ENCODE measurements at regions not wholly inside any gene's neighbourhood (a gene's known extent, or its start where the extent isn't known, plus 50 kb on each side); places are given as distances from the start of the nearest gene placed in this dataset.
"Not testable (repeated sequence)": the region's sequence is repeated elsewhere in the genome, so short reads cannot be mapped to it uniquely, and the experiment has no call there.

DNA sequence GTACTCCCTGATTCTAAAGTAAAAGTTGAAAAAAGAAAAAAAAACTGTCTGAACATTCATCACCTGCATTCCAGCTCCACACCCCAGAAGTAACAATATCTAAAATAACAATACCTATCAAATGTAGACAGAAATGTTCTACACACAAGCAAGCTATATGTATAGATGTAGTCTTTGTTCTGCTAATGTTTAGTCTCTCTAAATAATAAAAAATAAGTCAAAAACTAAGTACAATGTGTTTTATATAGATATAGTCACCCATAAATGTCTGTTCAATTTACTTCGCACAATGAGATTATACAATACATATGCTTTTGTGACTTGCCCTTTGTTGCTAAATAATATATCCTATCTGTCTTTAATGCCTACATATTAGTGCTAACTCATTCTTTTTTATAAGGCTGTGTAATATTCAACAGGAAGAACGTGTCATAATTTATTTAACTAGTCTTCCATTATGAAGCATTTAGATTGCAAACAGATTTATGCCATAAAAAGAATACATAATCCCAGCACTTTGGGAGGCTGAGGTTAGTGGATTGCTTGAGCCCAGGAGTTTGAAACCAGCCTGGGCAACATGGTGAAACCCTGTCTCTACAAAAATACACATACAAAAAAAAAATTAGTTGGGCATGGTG lies 216.2 kb upstream of the ZNF217 start:
- Histone ChIP-seq H3K9me3 (ENCODE audit: control insufficient read depth in 1 of 2, low read length in 2 of 2) (no peaks in the 10 kb centered on the region), H3K27me3 (ENCODE audit: control insufficient read depth in 1 of 2, insufficient read depth in 2 of 2, low read length in 2 of 2) (no peaks in the 10 kb centered on the region), H3K36me3 (ENCODE audit: control insufficient read depth in 1 of 2, insufficient read depth in 2 of 2, low read length in 2 of 2) (no peaks in the 10 kb centered on the region), H3K4me1 (ENCODE audit: control insufficient read depth in 1 of 2, insufficient read depth in 2 of 2, low read length in 2 of 2) (no peaks in the 10 kb centered on the region), H3K9ac (ENCODE audit: low read depth in 1 of 2, low read length in 2 of 2) (no peak overlapping the region), H3K27ac (ENCODE audit: low read depth, low read length) (no peak overlapping the region), H3K4me3 (ENCODE audit: low read depth in 1 of 2, low read length in 2 of 2) (no peak overlapping the region)

DNA sequence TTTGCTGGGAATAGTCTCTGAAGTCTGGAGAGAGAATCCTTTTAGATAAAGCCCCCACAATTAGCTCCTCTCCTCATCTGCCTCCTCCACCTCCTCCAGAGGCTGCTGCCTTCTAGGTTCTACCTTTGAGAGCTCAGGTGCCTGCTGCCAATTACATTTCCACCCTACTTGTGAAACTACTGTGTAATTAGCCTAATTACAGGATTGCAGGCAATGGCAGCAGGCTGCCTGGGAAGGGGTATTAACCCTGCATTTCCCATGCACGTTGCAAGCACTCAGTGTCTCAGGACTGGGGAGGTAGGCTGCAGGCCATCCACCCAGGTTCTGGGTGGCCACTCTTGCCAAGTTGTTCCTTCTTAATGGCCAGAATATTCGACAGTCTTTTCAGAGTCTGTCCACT lies 215.6 kb upstream of the ZNF217 start:
- no peaks in the 10 kb centered on the region for H3K27me3 ChIP-seq (ENCODE audit: control insufficient read depth in 1 of 2, insufficient read depth in 2 of 2, low read length in 2 of 2)
- H3K9ac ChIP-seq (ENCODE audit: low read depth in 1 of 2, low read length in 2 of 2) = no peak overlapping the region
- no peak overlapping the region for H3K4me3 ChIP-seq (ENCODE audit: low read depth in 1 of 2, low read length in 2 of 2)
- H3K4me1 ChIP-seq (ENCODE audit: control insufficient read depth in 1 of 2, insufficient read depth in 2 of 2, low read length in 2 of 2) = no peaks in the 10 kb centered on the region
- H3K36me3 ChIP-seq (ENCODE audit: control insufficient read depth in 1 of 2, insufficient read depth in 2 of 2, low read length in 2 of 2) = no peaks in the 10 kb centered on the region
- no peaks in the 10 kb centered on the region for H3K9me3 ChIP-seq (ENCODE audit: control insufficient read depth in 1 of 2, low read length in 2 of 2)
- no peak overlapping the region for H3K27ac ChIP-seq (ENCODE audit: low read depth, low read length)

DNA sequence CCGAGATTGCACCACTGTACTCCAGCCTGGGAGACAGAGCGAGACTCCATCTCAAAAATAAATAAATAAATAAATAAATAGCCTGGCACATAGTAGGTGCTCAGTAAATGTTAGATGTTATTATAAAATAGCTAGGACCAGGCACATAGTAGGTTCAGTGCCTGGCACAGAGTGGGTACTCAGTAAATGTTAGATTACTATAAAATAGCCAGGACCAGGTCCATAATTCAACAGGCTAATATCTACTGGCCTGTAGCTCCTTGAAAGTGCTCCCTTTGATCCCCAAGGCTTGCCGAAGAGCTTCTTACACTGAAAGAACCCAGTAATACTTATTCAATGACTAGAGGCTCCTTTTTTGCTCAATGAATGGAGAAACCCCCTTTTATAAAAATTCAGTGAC lies 215.1 kb upstream of the ZNF217 start:
- H3K9me3 ChIP-seq (ENCODE audit: control insufficient read depth in 1 of 2, low read length in 2 of 2) = no peaks in the 10 kb centered on the region
- no peak overlapping the region for H3K9ac ChIP-seq (ENCODE audit: low read depth in 1 of 2, low read length in 2 of 2)
- no peak overlapping the region for H3K4me3 ChIP-seq (ENCODE audit: low read depth in 1 of 2, low read length in 2 of 2)

DNA sequence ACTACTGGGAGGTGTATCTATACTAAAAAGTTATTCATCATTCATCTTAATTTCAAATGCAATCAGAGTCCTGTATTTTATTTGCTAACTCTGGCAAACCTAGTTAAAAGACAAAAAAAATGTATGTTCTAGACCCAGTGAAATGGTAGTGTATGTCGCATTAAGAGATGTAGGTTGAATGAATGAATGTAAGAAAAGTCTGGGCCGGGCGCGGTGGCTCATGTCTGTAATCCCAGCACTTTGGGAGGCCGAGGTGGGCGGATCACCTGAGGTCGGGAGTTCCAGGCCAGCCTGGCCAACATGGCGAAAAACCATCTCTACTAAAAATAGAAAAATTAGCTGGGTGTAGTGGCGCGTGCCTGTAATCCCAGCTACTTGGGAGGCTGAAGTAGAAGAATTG lies 214.7 kb upstream of the ZNF217 start:
- not testable (repeated sequence) for H3K36me3 ChIP-seq (ENCODE audit: control insufficient read depth in 1 of 2, insufficient read depth in 2 of 2, low read length in 2 of 2); H3K27me3 ChIP-seq (ENCODE audit: control insufficient read depth in 1 of 2, insufficient read depth in 2 of 2, low read length in 2 of 2); H3K9ac ChIP-seq (ENCODE audit: low read depth in 1 of 2, low read length in 2 of 2); H3K27ac ChIP-seq (ENCODE audit: low read depth, low read length); H3K4me3 ChIP-seq (ENCODE audit: low read depth in 1 of 2, low read length in 2 of 2); H3K4me1 ChIP-seq (ENCODE audit: control insufficient read depth in 1 of 2, insufficient read depth in 2 of 2, low read length in 2 of 2); H3K9me3 ChIP-seq (ENCODE audit: control insufficient read depth in 1 of 2, low read length in 2 of 2)

More for the DNA sequence above, 215.1 kb upstream of the ZNF217 start:
- no peaks in the 10 kb centered on the region for H3K27me3 ChIP-seq (ENCODE audit: control insufficient read depth in 1 of 2, insufficient read depth in 2 of 2, low read length in 2 of 2)
- no peaks in the 10 kb centered on the region for H3K36me3 ChIP-seq (ENCODE audit: control insufficient read depth in 1 of 2, insufficient read depth in 2 of 2, low read length in 2 of 2)
- H3K4me1 ChIP-seq (ENCODE audit: control insufficient read depth in 1 of 2, insufficient read depth in 2 of 2, low read length in 2 of 2) = no peaks in the 10 kb centered on the region
- no peak overlapping the region for H3K27ac ChIP-seq (ENCODE audit: low read depth, low read length)

DNA sequence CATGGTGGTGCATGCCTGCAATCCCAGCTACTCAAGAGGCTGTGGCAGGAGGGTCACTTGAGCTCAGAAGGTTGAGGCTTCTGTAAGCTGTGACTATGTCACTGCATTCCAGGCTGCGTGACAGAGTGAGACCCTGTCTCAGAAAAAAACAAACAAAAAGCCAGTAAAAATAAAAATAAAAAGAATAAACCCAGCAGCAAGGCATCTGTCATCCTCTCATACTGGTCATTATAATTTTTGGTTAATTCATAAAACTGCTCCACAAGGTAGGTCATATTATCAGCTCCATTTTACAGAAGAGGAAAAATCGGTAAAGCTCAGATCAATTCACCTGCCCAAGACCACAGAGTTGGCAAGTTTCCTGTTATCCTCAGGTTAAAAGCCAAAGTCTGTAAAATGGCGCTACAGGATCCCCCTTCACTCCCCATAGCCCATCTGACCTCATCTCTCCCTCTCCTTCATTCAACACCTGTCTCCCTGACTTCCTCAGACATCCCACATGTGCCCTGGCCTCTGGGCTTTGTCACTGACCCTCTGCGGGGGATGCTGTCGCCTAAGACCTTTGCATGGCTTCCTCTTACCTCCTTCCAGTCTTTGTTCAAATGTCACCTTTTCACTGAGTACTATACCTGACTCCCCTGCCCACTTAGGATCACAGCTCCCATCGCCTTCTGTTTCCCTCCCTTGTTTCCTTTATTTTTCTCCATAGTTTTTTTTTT lies 213.2 kb upstream of the ZNF217 start:
- no peak overlapping the region for H3K4me3 ChIP-seq (ENCODE audit: low read depth in 1 of 2, low read length in 2 of 2)
- no peaks in the 10 kb centered on the region for H3K27me3 ChIP-seq (ENCODE audit: control insufficient read depth in 1 of 2, insufficient read depth in 2 of 2, low read length in 2 of 2)
- H3K27ac ChIP-seq (ENCODE audit: low read depth, low read length) = no peak overlapping the region
- H3K36me3 ChIP-seq (ENCODE audit: control insufficient read depth in 1 of 2, insufficient read depth in 2 of 2, low read length in 2 of 2) = no peaks in the 10 kb centered on the region
- no peak overlapping the region for H3K9ac ChIP-seq (ENCODE audit: low read depth in 1 of 2, low read length in 2 of 2)
- no peaks in the 10 kb centered on the region for H3K9me3 ChIP-seq (ENCODE audit: control insufficient read depth in 1 of 2, low read length in 2 of 2)
- H3K4me1 ChIP-seq (ENCODE audit: control insufficient read depth in 1 of 2, insufficient read depth in 2 of 2, low read length in 2 of 2) = no peaks in the 10 kb centered on the region

DNA sequence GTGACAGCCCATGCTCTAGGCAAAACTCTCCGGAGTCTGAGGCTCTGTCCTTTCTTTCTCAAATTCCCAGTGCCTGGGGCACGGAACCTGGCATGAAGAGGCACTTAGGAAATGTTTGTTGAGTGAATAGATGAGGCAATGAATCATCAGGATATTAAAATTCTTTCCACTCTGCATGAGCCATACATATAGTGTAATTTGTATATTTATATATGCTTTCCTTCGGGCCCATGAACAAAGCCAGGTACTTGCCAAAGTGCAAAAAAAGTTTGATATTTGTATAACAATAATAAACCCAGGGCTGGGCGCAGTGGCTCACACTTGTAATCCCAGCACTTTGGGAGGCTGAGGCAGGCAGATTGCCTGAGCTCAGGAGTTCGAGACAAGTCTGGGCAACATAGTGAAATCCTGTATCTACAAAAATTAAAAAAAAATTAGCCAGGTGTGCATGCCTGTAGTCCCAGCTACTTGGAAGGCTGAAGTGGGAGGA lies 212.3 kb upstream of the ZNF217 start:
- Histone ChIP-seq H3K4me1 (ENCODE audit: control insufficient read depth in 1 of 2, insufficient read depth in 2 of 2, low read length in 2 of 2) (peaks cover 0 to 6% of the 10 kb centered on the region in 2 donors), H3K9me3 (ENCODE audit: control insufficient read depth in 1 of 2, low read length in 2 of 2) (no peaks in the 10 kb centered on the region), H3K9ac (ENCODE audit: low read depth in 1 of 2, low read length in 2 of 2) (no peak overlapping the region), H3K36me3 (ENCODE audit: control insufficient read depth in 1 of 2, insufficient read depth in 2 of 2, low read length in 2 of 2) (no peaks in the 10 kb centered on the region), H3K4me3 (ENCODE audit: low read depth in 1 of 2, low read length in 2 of 2) (no peak overlapping the region), H3K27me3 (ENCODE audit: control insufficient read depth in 1 of 2, insufficient read depth in 2 of 2, low read length in 2 of 2) (no peaks in the 10 kb centered on the region), H3K27ac (ENCODE audit: low read depth, low read length) (no peak overlapping the region)

DNA sequence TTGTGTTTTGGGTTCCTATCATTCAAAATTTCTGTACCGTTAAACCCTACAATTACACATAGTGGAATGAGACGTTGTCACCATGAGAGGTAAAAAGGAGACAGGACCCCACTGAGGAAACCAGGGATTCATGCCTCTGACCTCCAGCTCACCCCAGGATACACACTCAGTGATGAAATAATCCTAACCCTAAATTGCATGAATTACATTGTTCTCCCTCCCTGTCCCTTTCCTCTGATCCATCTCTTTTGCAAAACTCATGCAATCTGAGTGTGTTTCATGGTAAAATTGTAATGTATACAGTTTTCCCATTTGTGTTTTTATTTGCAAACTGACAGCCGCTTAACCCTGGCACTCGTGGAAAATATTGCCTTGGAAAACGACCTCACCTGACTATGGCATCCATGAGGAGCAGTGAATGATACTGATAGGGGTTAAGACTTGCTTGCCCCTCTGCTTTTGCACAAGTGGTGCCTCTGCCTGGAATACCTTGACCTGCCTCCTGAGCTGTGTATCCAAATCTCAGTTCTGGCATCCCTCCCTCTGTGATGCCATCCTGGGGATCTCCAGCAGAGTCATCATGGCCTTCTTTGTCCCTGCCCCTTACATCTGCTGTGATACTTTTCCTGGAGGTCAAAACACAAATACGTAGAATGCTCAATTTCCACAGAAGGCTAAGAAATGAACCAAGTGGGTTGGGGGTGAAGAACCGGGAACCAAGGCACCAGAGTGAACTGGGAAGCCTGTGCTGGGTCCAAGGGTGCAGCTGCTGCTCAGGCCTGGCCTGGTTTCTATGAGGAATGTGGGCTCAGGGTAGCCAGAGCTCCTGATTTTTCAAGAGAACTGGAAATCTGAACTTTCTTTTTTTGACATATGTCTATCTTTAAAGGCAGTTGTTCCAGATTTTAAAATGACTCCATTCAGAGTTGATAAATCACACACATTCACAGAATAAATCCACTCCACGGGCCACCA lies 211.6 kb upstream of the ZNF217 start:
- no peak overlapping the region for H3K4me3 ChIP-seq (ENCODE audit: low read depth in 1 of 2, low read length in 2 of 2)
- no peaks in the 10 kb centered on the region for H3K36me3 ChIP-seq (ENCODE audit: control insufficient read depth in 1 of 2, insufficient read depth in 2 of 2, low read length in 2 of 2)
- H3K9ac ChIP-seq (ENCODE audit: low read depth in 1 of 2, low read length in 2 of 2) = no peak overlapping the region
- H3K9me3 ChIP-seq (ENCODE audit: control insufficient read depth in 1 of 2, low read length in 2 of 2) = no peaks in the 10 kb centered on the region
- H3K27me3 ChIP-seq (ENCODE audit: control insufficient read depth in 1 of 2, insufficient read depth in 2 of 2, low read length in 2 of 2) = no peaks in the 10 kb centered on the region
- peaks cover 5 to 13% of the 10 kb centered on the region in 2 donors for H3K4me1 ChIP-seq (ENCODE audit: control insufficient read depth in 1 of 2, insufficient read depth in 2 of 2, low read length in 2 of 2)
- H3K27ac ChIP-seq (ENCODE audit: low read depth, low read length) = no peak overlapping the region

DNA sequence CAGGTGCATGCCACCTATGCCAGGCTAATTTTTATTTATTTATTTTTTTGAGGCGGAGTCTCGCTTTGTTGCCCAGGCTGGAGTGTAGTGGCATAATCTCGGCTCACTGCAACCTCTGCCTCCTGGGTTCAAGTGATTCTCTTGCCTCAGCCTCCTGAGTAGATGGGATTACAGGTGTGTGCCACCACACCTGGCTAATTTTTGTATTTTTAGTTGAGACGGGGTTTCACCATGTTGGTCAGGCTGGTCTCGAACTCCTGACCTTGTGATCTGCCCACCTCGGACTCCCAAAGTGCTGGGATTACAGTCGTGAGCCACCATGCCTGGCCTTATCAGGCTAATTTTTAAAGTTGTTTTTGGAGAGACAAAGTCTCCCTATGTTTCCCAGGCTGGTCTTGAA lies 210.7 kb upstream of the ZNF217 start:
- H3K36me3 ChIP-seq (ENCODE audit: control insufficient read depth in 1 of 2, insufficient read depth in 2 of 2, low read length in 2 of 2); H3K9ac ChIP-seq (ENCODE audit: low read depth in 1 of 2, low read length in 2 of 2); H3K9me3 ChIP-seq (ENCODE audit: control insufficient read depth in 1 of 2, low read length in 2 of 2); H3K27ac ChIP-seq (ENCODE audit: low read depth, low read length); H3K27me3 ChIP-seq (ENCODE audit: control insufficient read depth in 1 of 2, insufficient read depth in 2 of 2, low read length in 2 of 2); H3K4me3 ChIP-seq (ENCODE audit: low read depth in 1 of 2, low read length in 2 of 2): not testable (repeated sequence)
- H3K4me1 ChIP-seq (ENCODE audit: control insufficient read depth in 1 of 2, insufficient read depth in 2 of 2, low read length in 2 of 2) = peaks cover 13 to 21% of the 10 kb centered on the region in 2 donors

DNA sequence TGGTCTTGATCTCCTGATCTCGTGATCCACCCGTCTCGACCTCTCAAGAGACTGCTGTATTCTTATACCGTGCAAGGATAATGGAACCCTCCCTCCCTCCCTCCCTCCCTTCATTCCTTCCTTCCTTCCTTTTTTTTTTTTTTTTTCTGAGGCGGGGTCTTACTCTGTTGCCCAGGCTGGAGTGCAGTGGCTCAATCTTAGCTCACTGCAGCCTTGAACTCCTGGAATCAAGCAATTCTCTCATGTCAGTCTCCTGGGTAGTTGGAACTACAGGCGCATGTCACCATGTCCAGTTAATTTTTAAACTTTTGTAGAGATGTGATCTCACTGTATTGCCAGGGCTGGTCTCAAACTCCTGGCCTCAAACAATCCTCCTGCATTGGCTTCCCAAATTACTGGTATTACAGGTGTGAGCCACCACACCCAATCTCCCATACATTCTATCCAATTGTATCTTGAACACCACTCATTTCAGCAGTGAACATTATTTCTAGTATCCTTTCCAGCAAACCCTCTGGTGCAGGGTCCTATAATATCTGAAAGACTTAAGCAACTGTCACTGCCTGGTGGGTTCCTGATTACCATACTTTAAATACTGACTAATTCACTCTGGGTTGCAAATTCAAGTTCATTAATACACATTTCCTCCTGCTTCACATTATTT lies 210.0 kb upstream of the ZNF217 start:
- no peak overlapping the region for H3K27ac ChIP-seq (ENCODE audit: low read depth, low read length)
- no peak overlapping the region for H3K4me3 ChIP-seq (ENCODE audit: low read depth in 1 of 2, low read length in 2 of 2)
- H3K9me3 ChIP-seq (ENCODE audit: control insufficient read depth in 1 of 2, low read length in 2 of 2) = no peaks in the 10 kb centered on the region
- H3K36me3 ChIP-seq (ENCODE audit: control insufficient read depth in 1 of 2, insufficient read depth in 2 of 2, low read length in 2 of 2) = no peaks in the 10 kb centered on the region
- peaks cover 13 to 21% of the 10 kb centered on the region in 2 donors for H3K4me1 ChIP-seq (ENCODE audit: control insufficient read depth in 1 of 2, insufficient read depth in 2 of 2, low read length in 2 of 2)
- H3K27me3 ChIP-seq (ENCODE audit: control insufficient read depth in 1 of 2, insufficient read depth in 2 of 2, low read length in 2 of 2) = no peaks in the 10 kb centered on the region
- H3K9ac ChIP-seq (ENCODE audit: low read depth in 1 of 2, low read length in 2 of 2) = no peak overlapping the region

All from duodenal mucosa (tissue), 2 donors.